ENCODE measurements at regions not wholly inside any gene's neighbourhood (a gene's known extent, or its start where the extent isn't known, plus 50 kb on each side); places are given as distances from the start of the nearest gene placed in this dataset.

DNA sequence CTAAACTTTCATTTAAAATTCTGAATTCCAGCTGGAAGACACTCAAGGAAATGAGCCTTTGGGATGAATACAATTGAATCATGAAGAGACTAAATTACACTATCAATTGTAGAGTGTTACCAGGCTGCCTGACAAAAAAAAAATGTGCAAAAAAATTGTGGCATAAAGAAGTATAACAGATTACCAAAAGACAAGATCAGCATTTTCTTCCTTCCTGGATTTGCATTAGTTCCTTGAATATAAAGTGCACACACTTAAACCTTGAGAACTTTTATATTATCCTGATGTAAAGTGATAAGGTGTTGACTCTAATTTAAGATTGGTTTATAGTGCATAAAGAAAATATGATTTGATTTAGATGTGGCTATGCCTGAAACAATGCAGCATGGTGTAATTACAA, 412.7 kb upstream of the KLF6 start:
- no peak for TF ChIP-seq CTCF (IDR thresholded peaks at IDR 0.05)
- no peak for TF ChIP-seq POLR2A (IDR thresholded peaks at IDR 0.05)
